GM18951 (cell line): ENCODE measurements at regions not wholly inside any gene's neighbourhood (a gene's known extent, or its start where the extent isn't known, plus 50 kb on each side); places are given as distances from the start of the nearest gene placed in this dataset.

ENCODE experiments used
- POLR2A ChIP-seq: IDR thresholded peaks from 4 replicates; pipeline ENCODE4 v1.6.1; 2011; ENCODE audit warnings: mild to moderate bottlenecking; ENCODE audit not compliant: insufficient read length, insufficient read depth; ENCODE audit errors: extremely low read depth
- in situ Hi-C: fragments of 300-500 bp; cut with MboI; formaldehyde crosslinking; loops from one replicate; pipeline ENCODE4 v1.12.0; 2022; ENCODE audit warnings: low sequenced_read_pairs, mixed read lengths, inconsistent platforms; ENCODE audit not compliant: unreplicated experiment

- no peak for TF ChIP-seq POLR2A
- in situ Hi-C loops: loop anchor here (25.0 kb wide), 2 partner anchors 1019 to 1694 kb away; no protein-coding TSS in a partner anchor
Observed at GRCh38 chr5:50968356-50969149, 302.1 kb downstream of the PARP8 start.

GRCh38 chr5:50969151-50970031 is 303.0 kb downstream of the PARP8 start:
- in situ Hi-C loops: loop anchor here (25.0 kb wide), 2 partner anchors 1018 to 1693 kb away; no protein-coding TSS in a partner anchor
- TF ChIP-seq POLR2A: no peak

GRCh38 chr5:50975840-50976239 is 309.4 kb downstream of the PARP8 start:
- TF ChIP-seq POLR2A: no peak
- in situ Hi-C loops: no loop called here

GRCh38 chr5:50978924-50979323 is 312.5 kb downstream of the PARP8 start:
- TF ChIP-seq POLR2A: no peak
- in situ Hi-C loops: no loop called here

DNA sequence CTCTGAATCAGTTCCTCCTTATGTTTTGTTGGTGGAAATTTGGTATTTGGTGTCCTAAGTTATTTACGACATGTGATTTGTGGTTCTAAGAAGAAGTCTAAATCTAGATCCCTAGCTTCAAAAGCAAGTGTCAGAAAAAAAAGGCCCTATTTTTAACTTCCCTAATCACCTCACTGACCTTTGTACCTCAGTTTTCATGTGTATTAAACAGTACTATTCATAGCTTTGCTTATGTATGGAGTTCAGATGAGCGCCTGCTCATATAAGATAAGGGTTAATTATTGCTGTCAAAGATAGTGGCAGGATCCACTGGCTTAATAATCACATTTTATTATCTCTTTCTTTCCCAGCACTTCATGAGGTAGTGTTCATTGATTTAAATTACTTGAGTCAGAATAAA is 318.2 kb downstream of the PARP8 start:
- TF ChIP-seq POLR2A: no peak
- in situ Hi-C loops: no loop called here

GRCh38 chr5:50990296-50990924 is 324.0 kb downstream of the PARP8 start:
- in situ Hi-C loops: no loop called here

DNA sequence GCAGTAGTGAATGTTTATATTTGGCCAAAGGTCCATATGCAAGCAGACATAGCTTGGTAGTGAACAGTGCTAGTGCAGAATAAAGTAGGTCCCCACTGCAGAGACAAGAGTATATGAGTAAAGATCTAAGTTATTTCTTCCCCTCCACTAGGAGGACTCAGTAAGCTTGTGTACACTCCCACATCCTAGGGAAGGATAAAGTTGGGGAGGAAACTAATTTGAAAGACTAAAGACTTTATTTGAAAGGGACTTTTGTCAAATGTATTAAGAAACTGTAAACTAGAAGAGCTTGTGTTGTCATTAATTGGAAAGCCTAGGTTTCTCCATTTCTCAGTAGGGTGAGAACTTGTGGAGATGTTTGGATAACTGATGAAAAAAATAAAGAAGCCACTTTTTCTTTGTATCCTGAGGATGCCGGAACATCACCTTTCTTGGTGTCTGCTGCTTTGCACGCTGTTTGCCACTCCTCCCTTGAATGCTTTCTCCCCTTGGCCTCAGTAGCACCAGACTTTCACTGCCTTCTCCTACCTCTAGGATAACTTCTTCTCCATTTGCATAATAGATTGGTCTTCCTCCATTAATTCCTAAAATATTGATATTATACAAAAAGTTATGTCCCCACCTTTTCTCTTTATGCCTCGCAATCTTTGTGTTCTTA is 329.0 kb downstream of the PARP8 start:
- in situ Hi-C loops: no loop called here
- TF ChIP-seq POLR2A: no peak

More at GRCh38 chr5:50990296-50990924, 324.0 kb downstream of the PARP8 start:
- TF ChIP-seq POLR2A: no peak

GRCh38 chr5:51001227-51001923 is 334.9 kb downstream of the PARP8 start:
- TF ChIP-seq POLR2A: no peak
- in situ Hi-C loops: no loop called here

DNA sequence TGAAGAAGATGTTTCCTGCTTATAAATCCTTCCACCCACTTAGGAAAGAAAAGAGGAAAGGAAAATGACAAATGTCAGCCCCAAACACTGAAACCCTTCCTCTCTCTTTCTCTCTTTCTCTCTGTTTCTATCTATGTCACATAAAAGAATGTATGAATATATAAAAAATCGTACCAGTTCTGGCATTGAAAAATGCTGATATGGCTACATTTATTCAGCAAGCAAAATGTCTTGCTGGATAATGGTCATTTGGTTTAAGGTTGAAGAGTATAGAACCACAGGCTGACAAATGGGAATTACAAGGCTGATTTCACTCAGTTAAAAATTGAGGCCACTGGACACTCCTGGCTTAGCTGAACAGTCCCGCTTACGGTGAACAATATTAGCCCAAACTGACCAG is 335.9 kb downstream of the PARP8 start:
- in situ Hi-C loops: no loop called here
- no peak for TF ChIP-seq POLR2A

GRCh38 chr5:51013036-51013435 is 346.6 kb downstream of the PARP8 start:
- TF ChIP-seq POLR2A: no peak
- in situ Hi-C loops: no loop called here

DNA sequence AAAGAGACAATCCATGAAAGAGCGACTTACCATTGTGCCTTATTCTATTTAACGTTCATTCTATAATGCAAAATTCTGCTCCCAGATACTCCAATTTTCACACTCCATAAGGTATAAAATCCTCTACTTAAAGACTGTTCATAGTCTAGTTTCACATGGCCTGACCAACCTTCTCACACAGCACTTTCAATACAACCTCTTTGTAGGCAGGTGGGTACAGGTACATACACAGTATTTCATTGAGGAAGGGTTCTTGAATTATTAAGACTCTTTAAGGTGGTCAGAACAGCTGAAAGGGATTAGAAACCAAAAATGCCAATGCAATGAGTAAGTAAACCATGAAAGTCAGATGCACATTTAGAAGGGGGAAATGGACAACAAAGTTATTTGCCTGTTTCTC is 352.0 kb downstream of the PARP8 start:
- in situ Hi-C loops: no loop called here
- no peak for TF ChIP-seq POLR2A

GRCh38 chr5:51024263-51024662 is 357.8 kb downstream of the PARP8 start:
- in situ Hi-C loops: no loop called here

More at GRCh38 chr5:51024263-51024662, 357.8 kb downstream of the PARP8 start:
- no peak for TF ChIP-seq POLR2A
